ENCODE measurements at regions not wholly inside any gene's neighbourhood (a gene's known extent, or its start where the extent isn't known, plus 50 kb on each side); places are given as distances from the start of the nearest gene placed in this dataset.

GRCh38 chr3:110743202-110743601, 328.4 kb upstream of the NECTIN3 start:
- no peak for DNase-seq (ENCODE audit: low read depth)
- no peak overlapping the region for H3K4me3 ChIP-seq (ENCODE audit: low read length)
- no peak for TF ChIP-seq CTCF (IDR thresholded peaks at IDR 0.05; ENCODE audit: insufficient read depth, low read depth, low read length, missing control alignments)

- DNase-seq (ENCODE audit: low read depth), result no peak
- H3K4me3 ChIP-seq (ENCODE audit: low read length), result no peak overlapping the region
- no peak for TF ChIP-seq CTCF (IDR thresholded peaks at IDR 0.05; ENCODE audit: insufficient read depth, low read depth, low read length, missing control alignments)
Measured at GRCh38 chr3:110743984-110744383, 327.6 kb upstream of the NECTIN3 start.

GRCh38 chr3:110744723-110745122, 326.9 kb upstream of the NECTIN3 start:
- H3K4me3 ChIP-seq (ENCODE audit: low read length), result no peak overlapping the region
- no peak for DNase-seq (ENCODE audit: low read depth)
- no peak for TF ChIP-seq CTCF (IDR thresholded peaks at IDR 0.05; ENCODE audit: insufficient read depth, low read depth, low read length, missing control alignments)

GRCh38 chr3:110749006-110749405, 322.6 kb upstream of the NECTIN3 start:
- TF ChIP-seq CTCF (IDR thresholded peaks at IDR 0.05; ENCODE audit: insufficient read depth, low read depth, low read length, missing control alignments), result no peak

GRCh38 chr3:110750201-110750600, 321.4 kb upstream of the NECTIN3 start:
- no peak for DNase-seq (ENCODE audit: low read depth)

More at GRCh38 chr3:110749006-110749405, 322.6 kb upstream of the NECTIN3 start:
- no peak overlapping the region for H3K4me3 ChIP-seq (ENCODE audit: low read length)
- no peak for DNase-seq (ENCODE audit: low read depth)

GRCh38 chr3:110752307-110752706, 319.3 kb upstream of the NECTIN3 start:
- no peak for TF ChIP-seq CTCF (IDR thresholded peaks at IDR 0.05; ENCODE audit: insufficient read depth, low read depth, low read length, missing control alignments)

More at GRCh38 chr3:110750201-110750600, 321.4 kb upstream of the NECTIN3 start:
- H3K4me3 ChIP-seq (ENCODE audit: low read length), result no peak overlapping the region
- TF ChIP-seq CTCF (IDR thresholded peaks at IDR 0.05; ENCODE audit: insufficient read depth, low read depth, low read length, missing control alignments), result no peak

GRCh38 chr3:110753516-110753915, 318.1 kb upstream of the NECTIN3 start:
- no peak overlapping the region for H3K4me3 ChIP-seq (ENCODE audit: low read length)
- TF ChIP-seq CTCF (IDR thresholded peaks at IDR 0.05; ENCODE audit: insufficient read depth, low read depth, low read length, missing control alignments), result no peak
- no peak for DNase-seq (ENCODE audit: low read depth)

More at GRCh38 chr3:110752307-110752706, 319.3 kb upstream of the NECTIN3 start:
- peak; percentile 26 for DNase-seq (ENCODE audit: low read depth)
- no peak overlapping the region for H3K4me3 ChIP-seq (ENCODE audit: low read length)

Data from epithelial cell of esophagus (primary cell).